Mucosa of descending colon (tissue), 3 donors: ENCODE measurements at regions not wholly inside any gene's neighbourhood (a gene's known extent, or its start where the extent isn't known, plus 50 kb on each side); places are given as distances from the start of the nearest gene placed in this dataset.

ENCODE experiments used
- ATAC-seq: fragments of 200-7000 bp; cut with Tn5 transposase; one replicate; pipeline ENCODE4 v1.9.1; 2020; ENCODE audit warnings: mild to moderate bottlenecking, moderate library complexity
- DNase-seq, 3 donors: peaks; one replicate each; pipeline ENCODE4 v3.0.0-alpha.2; 2020
- H3K36me3 ChIP-seq: fragments of 200-600 bp; one replicate; pipeline ENCODE4 v1.8.0; 2021; ENCODE audit warnings: low read depth, mild to moderate bottlenecking
- H3K4me1 ChIP-seq: fragments of 200-600 bp; one replicate; pipeline ENCODE4 v1.8.0; 2021; ENCODE audit warnings: low read depth, mild to moderate bottlenecking
- H3K4me3 ChIP-seq: fragments of 200-600 bp; one replicate; pipeline ENCODE4 v1.8.0; 2021; ENCODE audit warnings: mild to moderate bottlenecking
- H3K9me3 ChIP-seq: fragments of 200-600 bp; one replicate; pipeline ENCODE4 v1.8.0; 2021; ENCODE audit warnings: mild to moderate bottlenecking
- intact Hi-C, 2 donors: fragments of 100-400 bp; cut with DNase I in 1 of 2; cut with micrococcal nuclease in 1 of 2; formaldehyde crosslinking; loops; one replicate each; pipeline versions ENCODE4 v1.11.0 to v1.11.1; 2022; cut with DNase I, micrococcal nuclease
- TF ChIP-seq, protein P1 (sequence below): fragments of 200-600 bp; IDR thresholded peaks from one replicate; pipeline ENCODE4 v1.8.0; 2022; ENCODE audit warnings: antibody characterized with exemption, mild to moderate bottlenecking
- donor health status: DM: no; HTN: no; CAD: no; lungs with moderate emphysema.
- donor health status: DM: no; HTN: no; CAD: no.
- donor health status: DM: no; HTN: yes; CAD: no.

DNA sequence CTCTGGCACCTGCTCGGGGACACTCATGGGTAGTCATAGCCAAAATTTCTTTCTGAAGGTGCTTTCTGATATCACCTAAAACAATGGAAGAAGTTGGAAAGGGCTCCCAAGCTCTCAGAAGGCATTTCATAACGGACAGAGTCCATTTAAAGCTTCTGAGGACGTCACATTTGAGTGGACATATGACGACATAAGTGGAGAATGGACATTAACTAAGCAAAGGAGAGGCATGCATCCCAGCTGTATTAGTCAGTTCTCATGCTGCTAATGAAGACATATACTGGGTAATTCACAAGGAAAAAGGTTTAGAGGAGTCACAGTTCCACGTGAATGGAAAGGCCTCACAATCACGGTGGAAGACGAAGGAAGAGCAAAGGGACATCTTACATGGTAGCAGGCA lies 260.2 kb upstream of the DYNLRB2 start:
- Histone ChIP-seq H3K36me3 (no peaks in the 10 kb centered on the region), H3K4me3 (no peak overlapping the region), H3K9me3 (no peaks in the 10 kb centered on the region), H3K4me1 (peaks cover 3% of the 10 kb centered on the region)
- ATAC-seq, result no peak
- no peak for DNase-seq
- TF ChIP-seq, protein P1, sequence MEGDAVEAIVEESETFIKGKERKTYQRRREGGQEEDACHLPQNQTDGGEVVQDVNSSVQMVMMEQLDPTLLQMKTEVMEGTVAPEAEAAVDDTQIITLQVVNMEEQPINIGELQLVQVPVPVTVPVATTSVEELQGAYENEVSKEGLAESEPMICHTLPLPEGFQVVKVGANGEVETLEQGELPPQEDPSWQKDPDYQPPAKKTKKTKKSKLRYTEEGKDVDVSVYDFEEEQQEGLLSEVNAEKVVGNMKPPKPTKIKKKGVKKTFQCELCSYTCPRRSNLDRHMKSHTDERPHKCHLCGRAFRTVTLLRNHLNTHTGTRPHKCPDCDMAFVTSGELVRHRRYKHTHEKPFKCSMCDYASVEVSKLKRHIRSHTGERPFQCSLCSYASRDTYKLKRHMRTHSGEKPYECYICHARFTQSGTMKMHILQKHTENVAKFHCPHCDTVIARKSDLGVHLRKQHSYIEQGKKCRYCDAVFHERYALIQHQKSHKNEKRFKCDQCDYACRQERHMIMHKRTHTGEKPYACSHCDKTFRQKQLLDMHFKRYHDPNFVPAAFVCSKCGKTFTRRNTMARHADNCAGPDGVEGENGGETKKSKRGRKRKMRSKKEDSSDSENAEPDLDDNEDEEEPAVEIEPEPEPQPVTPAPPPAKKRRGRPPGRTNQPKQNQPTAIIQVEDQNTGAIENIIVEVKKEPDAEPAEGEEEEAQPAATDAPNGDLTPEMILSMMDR, result no peak
- intact Hi-C loops, result no loop called here

DNA sequence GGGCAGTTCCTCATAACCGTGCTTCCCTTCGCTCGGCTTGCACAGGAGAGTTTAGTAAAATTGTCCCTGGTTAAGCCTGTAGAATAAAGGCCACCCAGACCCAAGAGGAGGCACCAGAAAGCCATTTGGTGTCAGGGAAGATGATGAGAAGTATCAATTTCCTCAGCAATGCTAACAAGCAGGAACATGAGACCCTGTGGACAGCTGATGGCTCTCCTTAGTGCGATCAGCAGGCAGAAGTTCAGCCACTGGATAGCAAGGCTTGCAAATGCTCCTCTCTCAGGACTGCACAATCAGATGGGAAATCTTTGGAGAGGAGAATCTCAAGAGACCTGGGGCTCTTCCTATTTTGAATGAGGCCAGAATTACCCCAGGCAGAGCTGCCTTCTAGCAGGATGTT lies 261.1 kb upstream of the DYNLRB2 start:
- Histone ChIP-seq H3K36me3 (no peaks in the 10 kb centered on the region), H3K9me3 (no peaks in the 10 kb centered on the region), H3K4me3 (no peak overlapping the region), H3K4me1 (no peaks in the 10 kb centered on the region)
- TF ChIP-seq, protein P1, result no peak
- ATAC-seq, result no peak
- intact Hi-C loops, result no loop called here
- no peak for DNase-seq

DNA sequence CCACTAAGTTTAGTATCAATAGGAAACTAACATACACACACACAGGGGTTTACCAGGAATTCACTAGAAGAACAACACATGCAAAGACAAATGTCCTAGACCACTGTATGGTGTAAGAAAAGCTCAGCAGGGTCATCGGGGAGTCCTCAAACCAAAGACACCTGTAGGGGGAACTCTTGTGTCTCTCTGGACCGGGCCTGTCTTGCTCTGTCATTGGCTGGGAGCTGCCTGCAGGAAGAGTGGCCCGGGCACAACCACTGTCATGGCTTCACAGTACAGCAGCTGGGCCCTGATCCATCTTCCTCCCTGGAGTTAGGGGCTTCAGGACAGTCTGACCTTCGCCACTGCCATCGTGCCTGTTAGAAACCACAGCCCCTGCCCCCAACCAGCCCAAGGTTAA lies 263.6 kb upstream of the DYNLRB2 start:
- Histone ChIP-seq H3K36me3 (no peaks in the 10 kb centered on the region), H3K4me3 (no peak overlapping the region), H3K4me1 (no peaks in the 10 kb centered on the region), H3K9me3 (no peaks in the 10 kb centered on the region)
- ATAC-seq (no peak), DNase-seq (no peak)
- intact Hi-C loops, result no loop called here
- TF ChIP-seq, protein P1, result no peak

DNA sequence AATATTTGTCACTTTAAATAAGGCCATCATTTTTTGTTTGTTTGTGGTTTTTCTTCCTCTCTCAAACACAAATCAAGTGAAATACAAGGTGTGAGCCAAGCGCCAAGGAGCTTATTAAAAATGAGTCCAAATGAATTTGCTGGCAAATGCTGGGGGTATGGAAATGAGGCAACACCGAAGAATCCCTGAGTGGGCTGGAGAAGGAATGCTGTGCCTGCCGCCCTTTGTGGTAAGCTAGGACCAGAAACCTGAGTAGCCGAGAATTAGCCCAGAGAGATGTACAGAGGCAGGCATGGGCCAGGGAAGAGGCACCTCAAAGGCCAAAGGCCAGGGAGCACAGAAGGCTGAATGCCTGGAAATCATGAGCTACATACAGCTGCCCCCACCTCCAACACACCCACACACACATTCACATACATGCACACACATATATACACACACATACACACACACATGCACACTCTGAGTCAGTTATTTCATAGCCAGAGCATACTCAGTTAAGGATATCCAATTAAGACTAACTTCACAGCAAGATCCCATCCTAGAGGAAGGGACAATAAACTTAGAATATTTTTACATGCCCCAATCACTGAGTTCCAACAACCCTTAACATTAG lies 266.1 kb upstream of the DYNLRB2 start:
- Histone ChIP-seq H3K4me3 (no peak overlapping the region), H3K4me1 (no peaks in the 10 kb centered on the region), H3K9me3 (no peaks in the 10 kb centered on the region), H3K36me3 (no peaks in the 10 kb centered on the region)
- ATAC-seq (no peak), DNase-seq (no peak)
- intact Hi-C loops, result no loop called here
- TF ChIP-seq, protein P1, result no peak

- Histone ChIP-seq H3K4me3 (no peak overlapping the region), H3K4me1 (no peaks in the 10 kb centered on the region), H3K36me3 (no peaks in the 10 kb centered on the region), H3K9me3 (no peaks in the 10 kb centered on the region)
- intact Hi-C loops, result no loop called here
- TF ChIP-seq, protein P1, result no peak
- no peak for DNase-seq
- ATAC-seq, result no peak
Measured at GRCh38 chr16:80273635-80274538, 266.9 kb upstream of the DYNLRB2 start.
